OCI-LY7 (cell line): ENCODE measurements at regions not wholly inside any gene's neighbourhood (a gene's known extent, or its start where the extent isn't known, plus 50 kb on each side); places are given as distances from the start of the nearest gene placed in this dataset.

Experiments
- CTCF ChIP-seq: fragments of 200-600 bp; sonication (generic); conservative IDR thresholded peaks from 2 replicates; pipeline ENCODE4 v1.5.1; 2014; ENCODE audit warnings: mild to moderate bottlenecking, antibody characterized with exemption, low read length, moderate library complexity, mixed read lengths
- EZH2phosphoT487 ChIP-seq: fragments of 200-600 bp; sonication (generic); IDR thresholded peaks from 2 replicates; pipeline ENCODE4 v1.6.1; 2018; ENCODE audit warnings: low read depth, borderline replicate concordance, mild to moderate bottlenecking, mixed run types, antibody characterized with exemption, low read length, moderate library complexity, mixed read lengths

GRCh38 chr5:67660149-67660548, 463.6 kb upstream of the CD180 start:
- TF ChIP-seq CTCF (no peak), EZH2phosphoT487 (no peak)
